GM20431 (cell line): ENCODE measurements at regions not wholly inside any gene's neighbourhood (a gene's known extent, or its start where the extent isn't known, plus 50 kb on each side); places are given as distances from the start of the nearest gene placed in this dataset.

Source experiments
- in situ Hi-C: fragments of 300-500 bp; cut with MseI, MboI; formaldehyde crosslinking; loops from one replicate; pipeline ENCODE4 v1.15.0; 2020; ENCODE audit warnings: low sequenced_read_pairs; ENCODE audit not compliant: unreplicated experiment

GRCh38 chr6:1042583-1043457, 269.1 kb upstream of the FOXQ1 start:
- in situ Hi-C loops = no loop called here

DNA sequence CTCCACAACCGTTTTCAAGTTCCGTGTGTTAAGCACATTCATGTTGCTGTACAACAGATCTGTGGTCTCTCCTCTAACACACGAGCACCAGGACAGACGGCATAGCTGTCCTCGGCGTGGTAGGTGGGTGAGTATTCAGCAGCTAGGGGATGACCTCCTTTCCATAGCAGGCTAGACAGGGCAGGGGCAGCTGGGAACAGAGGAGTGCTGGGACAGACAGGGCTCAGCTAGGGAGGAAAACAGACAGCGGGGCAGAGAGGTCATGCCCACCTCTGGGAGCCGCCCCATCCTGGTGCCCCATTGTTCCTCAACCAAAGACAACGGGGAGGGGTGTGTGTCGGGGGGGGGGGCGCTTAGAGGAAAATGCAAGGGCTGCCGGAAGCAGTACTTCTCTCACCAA, 271.5 kb upstream of the FOXQ1 start:
- in situ Hi-C loops = no loop called here

DNA sequence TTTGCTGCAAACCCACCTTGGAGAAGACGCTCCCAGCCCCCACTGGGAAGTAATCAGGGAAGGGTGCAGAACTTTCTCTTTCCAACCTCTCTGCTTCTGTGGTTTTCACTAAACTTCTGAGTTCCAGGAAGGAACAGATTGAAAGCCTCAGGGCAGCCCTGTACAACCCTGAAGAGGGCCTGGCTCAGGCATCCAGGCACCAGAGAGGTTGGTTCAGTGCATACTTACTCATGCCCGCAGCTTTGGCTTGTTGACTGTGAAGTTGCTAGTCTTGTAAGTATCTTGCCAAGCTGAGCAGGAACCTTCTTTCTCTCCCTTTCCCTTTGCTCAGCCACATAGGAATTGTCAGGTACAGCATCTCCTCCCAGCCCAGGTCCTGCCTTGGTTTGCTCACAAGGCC, 272.2 kb upstream of the FOXQ1 start:
- in situ Hi-C loops = no loop called here

DNA sequence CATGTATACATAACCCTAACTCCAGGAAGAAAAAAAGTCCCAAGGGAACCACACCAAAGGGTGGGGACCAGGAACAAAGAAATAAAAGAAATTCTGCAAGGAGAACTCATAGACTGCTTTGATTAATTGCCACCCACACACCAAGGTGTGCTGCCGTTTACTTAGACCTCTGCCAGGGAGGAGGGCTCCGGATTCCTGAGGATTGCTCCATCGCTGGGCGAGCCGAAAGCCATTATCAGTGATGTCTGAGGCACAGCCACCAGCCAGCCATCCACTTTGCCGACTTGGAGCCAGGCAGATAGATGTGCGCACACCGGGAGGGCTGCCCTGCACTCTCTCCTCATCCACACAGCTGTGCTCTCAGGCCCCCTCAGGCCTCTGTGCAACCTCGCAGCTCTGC, 272.7 kb upstream of the FOXQ1 start:
- in situ Hi-C loops = no loop called here

DNA sequence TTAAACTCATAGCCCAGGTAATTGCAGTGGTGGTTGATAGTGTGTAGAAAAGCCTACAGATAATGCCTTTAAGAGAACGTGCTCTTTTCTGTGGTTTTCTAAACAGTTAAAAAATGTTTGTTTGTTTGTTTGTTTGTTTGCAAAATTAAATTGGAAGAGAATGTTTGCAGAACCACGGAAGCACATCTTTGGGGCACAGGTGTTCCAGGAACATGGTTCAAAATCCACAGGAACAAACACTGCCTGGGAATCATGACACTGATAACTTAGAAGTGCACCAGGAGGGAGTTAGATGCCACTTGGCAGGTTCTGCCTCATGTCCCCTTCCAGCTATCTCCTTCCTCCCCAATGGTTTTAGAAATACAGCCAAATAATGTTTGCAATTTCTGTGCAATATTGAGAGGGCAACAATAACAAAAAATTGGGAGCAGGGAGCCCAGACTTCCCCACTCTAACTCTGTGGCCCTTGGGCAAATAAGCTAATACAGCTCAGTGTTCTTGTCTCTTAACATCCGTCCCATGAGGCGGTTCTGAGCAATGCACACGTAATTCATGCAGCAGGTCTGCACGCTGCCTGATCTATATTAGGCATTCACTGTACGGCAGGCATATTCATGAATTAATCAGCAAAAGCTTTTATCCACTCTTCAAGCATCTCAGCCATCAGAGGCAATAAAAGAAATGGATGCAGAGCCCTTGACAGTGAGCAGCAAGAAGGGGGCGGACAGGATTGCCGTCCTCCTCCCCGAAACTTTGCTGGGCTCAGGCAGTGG, 274.3 kb upstream of the FOXQ1 start:
- in situ Hi-C loops = no loop called here

DNA sequence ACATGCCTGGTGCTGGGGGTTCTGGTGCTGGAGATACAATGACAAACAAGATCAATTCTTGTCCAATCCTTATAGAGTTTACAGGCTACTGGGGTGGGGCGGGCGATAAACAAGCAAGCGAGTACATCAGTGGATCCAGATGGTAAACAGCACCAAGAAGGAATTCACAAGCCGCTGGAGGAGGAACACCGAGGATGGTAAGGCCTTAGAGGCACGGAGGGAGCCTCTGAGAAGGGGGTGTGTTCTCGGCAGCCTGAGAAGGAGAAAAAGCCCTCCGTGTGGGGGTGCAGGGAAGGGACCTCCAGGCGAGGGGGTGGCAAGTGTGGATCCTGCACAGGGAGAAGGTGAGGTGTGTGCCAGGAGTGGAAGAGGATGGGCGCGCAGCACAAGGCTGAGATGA, 276.5 kb upstream of the FOXQ1 start:
- in situ Hi-C loops = no loop called here

DNA sequence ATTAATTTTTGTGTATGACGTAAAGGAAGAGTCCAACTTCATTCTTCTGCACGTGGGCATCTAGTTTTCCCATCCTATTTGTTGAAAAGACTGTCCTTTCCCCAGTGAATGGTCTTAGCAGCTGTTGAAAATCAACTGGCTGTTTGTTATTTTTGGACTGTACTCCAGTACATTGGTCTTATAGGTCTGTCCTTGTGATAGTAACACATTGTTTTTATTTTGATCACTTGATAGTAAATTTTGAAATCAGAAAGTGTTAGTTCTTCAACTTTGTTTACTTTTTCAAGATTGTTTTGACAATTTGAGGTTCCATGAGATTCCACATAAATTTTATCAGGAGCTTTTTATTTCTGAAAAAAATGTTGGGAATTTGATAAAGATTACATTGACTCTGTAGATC, 280.2 kb upstream of the FOXQ1 start:
- in situ Hi-C loops = no loop called here

GRCh38 chr6:1029141-1029540, 282.8 kb upstream of the FOXQ1 start:
- in situ Hi-C loops = no loop called here

DNA sequence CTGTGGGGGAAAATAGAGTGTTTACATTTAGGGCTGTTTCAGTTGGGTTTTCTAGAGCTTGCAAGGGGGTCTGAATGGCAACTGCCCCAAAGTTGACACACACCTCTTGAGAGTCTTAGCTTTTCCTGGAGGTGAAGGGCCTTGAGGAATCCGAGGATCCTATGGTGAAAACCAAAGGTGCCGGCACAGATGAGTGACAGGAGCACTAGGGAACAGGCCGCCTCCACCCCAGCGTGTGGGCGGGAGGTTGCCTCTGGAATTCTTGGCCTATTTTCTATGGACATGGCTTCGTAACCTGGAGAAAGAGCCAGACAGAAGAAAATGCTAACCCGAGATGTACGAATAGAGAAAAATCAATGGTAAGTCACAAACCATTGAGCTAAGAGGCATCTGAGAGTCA, 283.2 kb upstream of the FOXQ1 start:
- in situ Hi-C loops = no loop called here

DNA sequence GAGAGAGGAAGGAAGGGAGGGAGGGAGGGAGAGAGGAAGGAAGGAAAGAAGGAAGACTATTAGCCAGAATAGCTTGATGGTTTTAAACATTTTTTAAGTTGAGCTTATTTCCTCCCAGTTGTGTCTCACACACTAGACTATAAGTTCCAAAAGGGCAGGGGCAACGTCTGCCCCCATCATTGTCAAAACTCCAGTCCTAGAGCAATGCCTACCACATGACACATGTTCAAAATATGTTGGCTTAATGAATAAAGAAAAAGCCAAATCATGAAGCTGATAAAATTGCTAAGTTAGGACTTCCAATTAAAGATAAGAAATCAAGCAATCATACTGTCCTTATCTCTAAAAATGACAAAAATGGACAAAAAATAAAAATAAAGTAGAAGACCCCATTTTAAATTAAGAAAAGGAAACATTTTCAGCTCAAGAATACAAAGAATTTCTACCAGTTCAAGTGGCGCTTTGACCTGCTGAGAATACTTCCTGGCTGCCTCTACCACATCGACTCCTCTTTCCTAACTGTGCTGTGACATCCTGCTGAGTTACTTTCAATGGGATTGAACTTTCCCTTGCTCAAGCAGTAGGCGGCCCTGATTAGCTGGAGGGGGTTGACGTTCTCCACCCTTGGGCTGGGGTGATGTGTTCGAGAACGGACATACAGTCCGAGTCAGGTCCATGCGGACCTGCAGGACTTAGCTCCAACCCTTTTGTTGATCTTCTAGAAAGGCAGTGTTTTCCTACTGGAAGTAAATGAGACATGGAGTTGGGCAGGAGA, 283.9 kb upstream of the FOXQ1 start:
- in situ Hi-C loops = no loop called here

- in situ Hi-C loops = no loop called here
Measured at GRCh38 chr6:1027109-1027794, 284.6 kb upstream of the FOXQ1 start.

GRCh38 chr6:1025821-1026220, 286.1 kb upstream of the FOXQ1 start:
- in situ Hi-C loops = no loop called here

GRCh38 chr6:1024587-1024986, 287.3 kb upstream of the FOXQ1 start:
- in situ Hi-C loops = no loop called here

GRCh38 chr6:1024161-1024560, 287.7 kb upstream of the FOXQ1 start:
- in situ Hi-C loops = no loop called here

DNA sequence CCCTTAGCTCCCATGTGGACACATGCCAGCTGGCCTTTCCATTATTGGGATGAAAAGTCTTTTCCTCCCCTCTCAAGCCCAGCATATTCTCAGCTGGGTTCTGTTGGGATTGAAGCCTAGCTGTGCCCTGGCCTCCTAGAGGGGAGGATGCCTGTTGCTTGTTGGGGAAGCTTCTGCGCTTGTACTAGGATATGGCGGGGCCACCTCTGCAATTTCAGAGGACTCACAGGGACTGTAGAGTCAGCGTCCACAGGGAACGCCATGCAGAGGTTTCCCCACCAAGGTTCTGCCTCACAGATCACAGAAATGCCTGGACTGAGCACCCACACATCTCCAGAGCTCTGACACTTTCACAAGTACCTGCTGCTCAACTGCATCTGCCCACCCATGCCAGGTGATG, 288.7 kb upstream of the FOXQ1 start:
- in situ Hi-C loops = no loop called here

GRCh38 chr6:1022719-1023118, 289.2 kb upstream of the FOXQ1 start:
- in situ Hi-C loops = no loop called here

GRCh38 chr6:1020837-1021236, 291.1 kb upstream of the FOXQ1 start:
- in situ Hi-C loops = no loop called here

- in situ Hi-C loops = no loop called here
Measured at GRCh38 chr6:1020133-1020532, 291.8 kb upstream of the FOXQ1 start.

- in situ Hi-C loops = no loop called here
Measured at GRCh38 chr6:1018041-1018440, 293.9 kb upstream of the FOXQ1 start.
